GM19455 (cell line): ENCODE measurements at regions not wholly inside any gene's neighbourhood (a gene's known extent, or its start where the extent isn't known, plus 50 kb on each side); places are given as distances from the start of the nearest gene placed in this dataset.

Experiments
- ATAC-seq: cut with Tn5 transposase; IDR thresholded peaks from one replicate; pipeline ENCODE4 v1.9.1; 2021; ENCODE audit not compliant: unreplicated experiment

DNA sequence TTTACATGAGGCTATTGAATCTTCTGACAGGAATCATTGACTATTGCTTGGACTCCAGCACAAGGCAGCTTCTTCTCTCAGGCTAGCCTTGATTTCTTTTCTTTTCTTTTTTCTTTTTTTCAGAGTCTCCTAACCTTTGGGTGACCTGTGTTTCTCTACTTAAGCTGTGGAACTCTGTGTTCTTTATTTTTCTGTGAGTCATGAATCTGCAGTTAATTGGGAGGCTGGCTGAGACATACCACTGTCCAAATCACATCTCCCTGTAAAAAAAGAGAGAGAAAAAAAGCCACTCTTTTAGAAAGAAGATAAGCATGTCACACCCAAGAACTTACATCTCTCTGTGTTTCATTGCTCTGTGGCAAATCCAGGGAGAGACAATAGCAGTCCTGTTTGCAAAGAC lies 681.2 kb upstream of the TSPY4 start:
- ATAC-seq: no peak

DNA sequence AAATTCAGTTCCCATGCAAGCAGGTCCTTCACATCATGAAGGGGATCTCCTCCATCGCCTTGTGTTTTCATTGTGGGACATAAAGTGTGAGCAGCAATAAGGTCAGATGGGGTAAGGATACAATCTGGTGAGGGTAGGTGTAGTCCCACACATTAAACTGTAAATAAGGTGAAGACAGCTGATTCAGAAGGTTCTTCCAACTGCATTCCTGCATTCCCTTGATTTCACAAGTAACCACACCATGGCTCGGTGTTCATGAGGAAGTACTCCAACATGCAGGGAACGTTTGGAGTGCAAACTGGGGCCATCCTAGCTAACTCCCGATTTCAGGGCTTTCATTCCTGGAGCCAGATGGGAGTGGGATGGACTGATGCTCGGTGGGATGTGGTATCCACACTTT lies 680.7 kb upstream of the TSPY4 start:
- no peak for ATAC-seq

DNA sequence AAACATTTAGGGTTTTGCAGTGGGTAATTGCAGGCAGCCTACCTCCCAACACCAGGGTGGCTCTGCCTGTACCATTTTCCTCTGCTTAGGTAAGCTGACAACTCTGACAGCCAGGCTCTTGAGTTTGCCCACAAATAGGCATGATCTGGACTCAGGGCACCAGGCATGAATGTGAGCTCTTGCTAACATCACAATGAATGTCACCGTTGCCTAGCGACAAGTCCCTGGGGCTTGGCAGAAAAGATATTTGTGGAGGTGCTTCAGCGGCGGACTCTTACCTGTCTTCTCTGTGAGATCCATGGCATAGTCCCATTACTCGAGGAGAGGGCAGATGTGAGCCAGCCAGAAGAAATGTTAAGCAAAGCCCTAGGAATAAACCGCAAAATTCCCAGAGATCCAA lies 677.5 kb upstream of the TSPY4 start:
- no peak for ATAC-seq

DNA sequence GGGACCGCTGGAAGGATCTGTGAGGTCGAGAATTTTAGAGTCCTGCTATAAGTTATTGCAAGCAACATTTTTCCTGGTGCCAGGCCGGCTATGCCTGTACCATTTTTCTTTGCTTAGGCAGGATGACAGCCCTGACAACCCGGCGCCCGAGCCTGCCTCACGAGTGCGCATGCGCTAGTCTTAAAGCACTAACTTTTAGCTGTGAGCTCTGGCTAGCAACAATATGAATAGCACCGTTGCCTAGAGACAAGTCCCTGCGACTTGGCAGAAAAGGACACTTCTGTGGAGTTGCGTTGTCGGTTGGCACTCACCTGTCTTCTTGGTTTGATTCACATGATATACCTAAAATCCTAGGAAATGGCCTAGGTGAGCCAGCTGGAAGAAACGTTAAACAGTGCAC lies 663.4 kb upstream of the TSPY4 start:
- ATAC-seq: no peak

DNA sequence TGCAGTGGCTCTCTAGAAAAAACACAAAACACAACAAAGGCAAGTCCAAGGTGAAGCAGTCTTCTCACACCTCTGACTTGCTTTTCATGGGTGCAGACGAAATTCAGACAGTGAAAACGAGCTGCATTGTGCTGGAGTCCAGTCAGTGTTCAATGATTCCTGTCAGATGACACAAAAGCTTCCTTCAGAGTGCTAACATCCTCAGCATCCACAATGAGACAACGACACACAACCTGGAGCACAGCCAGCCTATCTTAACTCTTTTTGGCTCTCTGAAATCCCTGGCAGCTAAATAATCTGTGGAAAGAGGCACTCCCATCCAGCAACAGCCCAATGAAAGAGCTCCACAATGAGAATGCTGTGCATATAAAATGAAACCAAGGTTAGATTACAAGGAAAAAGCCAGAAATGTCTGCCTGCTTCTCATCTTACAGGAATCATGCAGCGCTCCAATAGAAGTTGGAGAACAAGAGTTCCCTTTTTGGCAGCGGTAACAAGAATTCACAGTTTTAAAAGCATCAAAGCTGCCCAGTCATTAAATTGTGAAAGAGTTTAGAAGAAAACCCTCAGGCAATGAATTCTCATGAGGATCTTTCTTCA lies 659.8 kb upstream of the TSPY4 start:
- no peak for ATAC-seq

DNA sequence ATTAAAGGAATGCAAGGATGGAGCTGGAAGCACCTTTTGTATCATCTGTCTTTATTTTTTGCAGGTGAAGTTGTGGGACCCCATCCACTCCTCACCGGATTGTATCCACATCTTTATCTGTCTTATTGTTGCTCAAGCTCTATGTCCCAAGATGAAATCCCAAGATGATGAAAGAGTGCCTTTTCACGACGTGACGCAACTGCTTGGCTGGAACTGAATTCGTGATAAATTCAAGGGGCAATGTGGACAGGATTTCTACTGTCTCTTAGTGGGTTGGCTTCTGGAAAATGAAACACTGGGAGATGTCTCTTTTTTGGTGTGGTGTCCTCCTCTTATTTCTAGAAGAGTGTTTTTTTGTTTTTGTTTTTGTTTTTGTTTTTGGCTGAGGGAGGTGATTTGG lies 650.1 kb upstream of the TSPY4 start:
- no peak for ATAC-seq

DNA sequence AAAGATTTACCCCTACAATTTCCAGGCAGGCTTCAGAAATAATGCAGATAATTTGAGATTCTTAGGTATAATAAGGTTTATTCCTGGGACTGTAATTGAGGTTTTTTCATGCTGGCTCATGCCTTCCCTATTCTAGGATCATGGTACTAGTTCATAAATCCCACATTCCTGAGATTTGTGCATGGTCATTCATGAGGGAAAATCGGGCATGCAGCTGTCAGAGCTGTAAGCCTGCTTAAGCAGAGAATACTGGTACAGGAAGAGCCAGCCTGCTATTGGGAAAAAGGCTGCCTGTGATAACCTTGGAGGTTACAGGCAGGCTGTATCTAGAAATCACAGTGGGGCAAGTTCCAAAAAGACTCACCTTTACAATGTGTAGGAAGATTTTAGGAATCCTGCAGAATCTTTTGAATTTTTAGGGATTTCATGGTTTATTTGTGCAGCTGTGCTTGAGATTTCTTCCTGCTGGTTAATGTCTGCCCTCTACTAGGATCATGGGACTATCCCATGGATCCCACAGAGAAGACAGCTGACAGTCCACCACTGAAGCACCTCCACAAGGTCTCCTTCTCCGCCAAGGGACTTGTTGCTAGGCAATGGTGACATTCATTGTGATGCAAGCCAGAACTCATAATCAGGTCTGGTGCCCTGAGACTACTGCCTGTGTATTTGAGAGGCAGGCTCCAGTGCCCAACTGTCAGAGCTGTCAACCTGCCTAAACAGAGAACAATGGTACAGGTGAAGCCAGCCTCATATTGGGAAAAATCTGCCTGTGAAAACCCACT lies 646.2 kb upstream of the TSPY4 start:
- ATAC-seq: no peak

DNA sequence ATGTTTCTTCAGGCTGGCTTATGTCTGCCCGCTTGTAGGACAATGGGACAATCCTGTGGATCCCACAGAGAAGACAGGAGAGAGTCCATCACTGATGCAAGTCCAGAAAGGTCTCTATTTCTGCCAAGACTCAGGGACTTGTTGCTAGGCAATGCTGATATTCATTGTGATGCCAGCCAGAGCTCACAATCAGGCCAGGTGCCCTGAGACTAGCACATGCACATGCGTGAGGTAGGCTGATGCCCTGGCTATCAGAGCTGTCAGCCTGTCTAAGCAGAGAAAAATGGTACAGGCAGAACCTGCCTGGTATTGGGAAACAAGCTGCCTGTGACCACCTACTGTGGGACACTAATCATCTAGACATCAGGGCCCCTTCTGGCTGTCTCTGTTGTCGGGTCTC lies 638.7 kb upstream of the TSPY4 start:
- no peak for ATAC-seq

DNA sequence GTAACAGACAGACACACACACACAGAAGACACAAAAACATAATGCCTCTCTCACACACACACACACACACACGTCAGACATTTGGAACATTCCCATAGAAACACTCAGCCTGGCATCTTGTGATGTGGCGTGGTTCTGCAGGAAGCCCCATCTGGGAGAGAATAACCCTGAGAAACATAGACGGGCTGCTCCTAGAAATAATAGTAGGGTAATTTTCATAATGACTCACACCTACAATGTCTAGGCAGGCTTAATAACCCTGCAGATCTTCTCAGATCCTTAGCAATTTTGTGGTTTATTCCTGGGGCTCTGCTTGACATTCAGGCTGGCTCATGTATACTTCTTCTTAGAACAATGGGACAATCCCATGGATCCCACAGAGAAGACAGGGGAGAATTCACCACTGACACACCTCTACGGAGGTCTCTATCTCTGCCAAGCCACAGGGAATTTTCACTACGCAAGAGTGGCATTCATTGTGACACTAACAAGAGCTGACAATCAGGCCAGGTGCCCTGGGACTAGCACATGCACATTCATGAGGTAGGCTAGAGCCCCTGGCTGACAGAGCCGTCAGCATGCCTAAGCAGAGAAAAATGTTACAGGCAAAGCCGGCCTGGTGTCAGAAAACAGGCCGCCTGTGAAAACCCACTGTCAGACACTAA lies 631.5 kb upstream of the TSPY4 start:
- ATAC-seq: no peak

DNA sequence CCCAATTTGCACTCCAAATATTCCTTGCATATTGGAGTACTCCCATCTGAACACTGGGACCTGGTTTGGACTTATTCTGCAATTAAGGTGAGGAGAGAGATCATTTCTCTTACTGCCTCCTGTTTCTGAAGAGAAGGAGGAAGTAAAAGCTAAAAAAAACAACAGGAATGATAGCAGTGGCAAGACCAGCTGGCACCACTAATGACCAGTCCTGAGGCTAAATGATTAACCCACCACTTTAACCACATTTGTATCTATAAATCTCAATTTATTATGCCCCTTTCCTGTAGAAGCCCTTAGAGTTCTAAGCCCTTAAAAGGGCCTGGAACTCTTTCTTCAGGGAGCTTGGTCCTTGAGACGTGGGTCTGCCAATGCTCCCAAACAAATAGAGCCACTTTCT lies 625.0 kb upstream of the TSPY4 start:
- no peak for ATAC-seq

DNA sequence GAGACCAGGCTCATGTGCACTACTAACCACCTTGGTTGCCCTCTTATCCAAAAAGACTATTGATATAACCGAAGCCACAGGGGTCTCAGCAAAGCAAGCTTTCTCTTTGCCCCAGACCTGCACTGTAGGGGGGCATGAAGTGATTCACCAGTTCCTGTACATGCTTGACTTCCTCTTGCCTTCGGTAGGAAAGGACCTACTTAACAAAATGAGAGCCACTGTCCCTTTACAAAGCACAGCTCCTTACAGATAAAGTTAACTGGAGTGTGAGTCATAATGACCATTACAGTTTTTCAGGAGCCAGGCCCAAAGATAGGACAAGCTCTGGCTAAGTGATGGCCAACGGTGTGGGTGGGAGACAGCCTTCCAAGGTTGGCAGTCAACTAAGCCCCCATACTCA lies 622.0 kb upstream of the TSPY4 start:
- ATAC-seq: no peak

DNA sequence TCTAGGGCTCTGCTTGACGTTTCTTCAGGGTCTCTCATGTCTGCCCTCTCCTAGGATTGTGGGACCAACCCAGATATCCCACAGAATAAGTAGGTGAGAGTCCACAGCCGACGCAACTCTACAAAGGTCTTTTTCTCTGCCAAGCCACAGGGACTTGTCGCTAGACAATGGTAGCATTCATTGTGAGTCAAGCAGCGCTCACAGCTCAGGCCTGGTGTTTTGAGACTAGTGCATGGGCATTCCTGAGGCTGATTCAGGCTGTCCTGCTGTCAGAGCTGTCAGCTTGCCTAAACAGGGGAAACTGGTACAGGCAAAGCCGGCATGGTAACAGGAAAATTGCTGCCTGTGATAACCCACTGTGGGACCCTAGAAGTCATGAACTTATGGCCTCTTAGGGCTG lies 610.6 kb upstream of the TSPY4 start:
- no peak for ATAC-seq

DNA sequence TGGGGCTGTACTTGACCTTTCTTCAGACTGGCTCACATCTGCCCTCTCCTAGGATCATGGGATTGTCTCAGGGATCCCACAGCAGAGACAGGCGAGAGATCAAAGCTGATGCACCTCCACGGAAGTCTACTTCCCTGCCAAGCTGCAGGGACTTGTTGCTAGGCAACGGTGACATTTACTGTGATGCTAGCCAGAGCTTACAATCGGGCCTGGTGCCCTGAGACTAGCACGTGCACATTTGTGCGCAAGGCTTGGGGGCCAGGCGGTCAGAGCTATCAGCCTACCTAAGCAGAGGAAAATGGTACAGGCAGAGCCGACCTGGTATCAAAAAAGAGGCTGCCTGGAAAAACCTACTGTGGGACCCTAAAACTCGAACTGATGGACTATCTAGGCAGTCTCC lies 607.3 kb upstream of the TSPY4 start:
- ATAC-seq: no peak

DNA sequence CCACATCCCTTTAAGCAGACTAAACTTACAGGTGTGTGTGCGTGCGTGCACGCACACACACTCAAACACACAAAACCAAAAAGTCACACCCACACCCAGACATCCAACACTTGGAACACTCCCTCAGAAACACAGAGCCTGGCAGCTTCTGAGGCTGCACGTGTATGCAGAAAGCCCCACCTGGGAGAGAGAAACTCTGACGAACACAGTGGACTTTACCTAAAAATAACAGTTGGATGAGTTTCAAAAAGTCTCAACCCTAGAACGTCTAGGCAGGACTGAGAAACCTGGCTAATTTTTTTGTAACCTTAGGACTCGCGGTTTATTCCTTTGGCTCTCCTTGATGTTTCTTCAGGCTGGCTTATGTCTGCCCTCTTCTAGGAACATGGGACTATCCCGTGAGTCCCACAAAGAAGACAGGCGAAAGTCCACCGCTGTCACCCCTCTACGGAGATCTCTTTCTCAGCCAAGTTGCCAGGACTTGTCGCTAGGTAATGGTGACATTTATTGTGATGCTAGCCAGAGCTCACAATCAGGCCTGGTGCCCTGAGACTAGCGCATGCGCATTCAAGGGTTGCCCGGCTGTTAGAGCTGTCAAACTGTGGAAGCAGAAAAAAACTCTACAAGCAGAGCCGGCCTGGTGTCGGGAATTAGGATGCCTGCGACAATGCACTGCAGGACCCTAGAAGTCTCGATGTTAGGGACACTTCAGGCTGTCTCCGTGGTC lies 595.8 kb upstream of the TSPY4 start:
- no peak for ATAC-seq

DNA sequence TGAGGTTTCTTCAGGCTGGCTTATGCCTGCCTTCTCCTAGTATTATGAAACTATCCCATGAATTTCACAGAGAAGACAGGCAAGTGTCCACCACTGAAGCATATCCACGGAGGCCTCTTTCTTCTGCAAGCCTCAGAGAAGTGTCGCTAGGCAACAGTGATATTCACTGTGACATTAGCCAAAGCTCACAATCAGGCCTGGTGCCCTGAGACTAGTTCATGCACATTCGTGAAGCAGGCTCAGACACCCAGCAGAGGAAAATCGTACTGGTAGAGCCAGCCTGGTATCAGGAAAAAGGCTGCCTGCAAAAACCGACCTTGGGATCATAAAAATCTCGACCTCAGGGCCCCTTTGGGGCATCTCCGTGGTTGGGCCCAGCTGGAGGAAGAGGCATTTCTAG lies 573.1 kb upstream of the TSPY4 start:
- no peak for ATAC-seq

DNA sequence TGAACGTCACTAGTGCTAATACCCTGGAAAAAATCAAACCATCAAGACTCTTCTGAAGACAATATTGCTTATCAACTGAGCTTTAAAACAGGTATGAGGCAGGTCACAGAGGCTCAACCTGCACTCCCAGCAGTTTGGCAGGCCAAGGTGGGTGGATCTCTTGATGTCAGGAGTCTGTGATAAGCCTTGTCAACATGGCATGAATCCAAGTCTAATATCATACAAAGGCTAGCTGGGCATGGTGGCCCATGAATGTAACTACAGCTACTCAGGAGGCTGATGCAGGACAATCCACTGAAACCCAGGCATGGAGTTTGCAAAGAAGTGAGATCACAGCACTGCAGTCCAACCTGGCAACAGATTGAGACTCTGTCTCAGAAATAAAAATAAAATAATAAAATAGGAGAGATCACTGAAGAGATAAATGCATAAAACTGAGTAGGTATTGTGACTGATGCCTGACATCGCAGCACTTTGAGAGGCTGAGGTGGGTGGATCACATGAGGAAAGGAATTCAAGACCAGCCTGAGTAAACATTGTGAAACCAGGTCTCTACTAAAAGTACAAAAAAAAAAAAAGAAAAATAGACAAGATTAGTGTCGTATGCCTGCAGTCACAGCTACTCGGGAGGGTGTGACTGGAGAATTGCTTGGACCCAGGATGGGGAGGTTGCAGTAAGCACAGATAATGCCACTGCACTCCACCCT lies 555.9 kb upstream of the TSPY4 start:
- ATAC-seq: no peak

DNA sequence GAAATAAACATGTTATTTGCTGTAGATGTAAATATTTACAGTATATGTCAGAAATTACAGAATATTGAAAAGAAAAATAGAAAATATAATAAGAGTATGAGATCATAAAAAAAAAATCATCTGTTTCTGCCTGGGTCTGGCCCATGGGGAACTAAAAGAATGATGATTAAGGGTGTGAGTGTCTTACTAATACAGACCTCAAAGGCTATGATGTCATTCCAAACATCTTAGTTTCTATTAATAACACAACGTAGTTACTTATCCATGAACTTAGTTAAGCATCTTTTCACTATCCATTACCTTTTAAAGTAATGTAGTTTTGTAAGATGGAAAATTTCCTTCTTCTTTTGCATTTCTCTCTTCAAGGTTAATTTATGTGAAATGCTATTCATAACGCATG lies 542.7 kb upstream of the TSPY4 start:
- ATAC-seq: no peak

DNA sequence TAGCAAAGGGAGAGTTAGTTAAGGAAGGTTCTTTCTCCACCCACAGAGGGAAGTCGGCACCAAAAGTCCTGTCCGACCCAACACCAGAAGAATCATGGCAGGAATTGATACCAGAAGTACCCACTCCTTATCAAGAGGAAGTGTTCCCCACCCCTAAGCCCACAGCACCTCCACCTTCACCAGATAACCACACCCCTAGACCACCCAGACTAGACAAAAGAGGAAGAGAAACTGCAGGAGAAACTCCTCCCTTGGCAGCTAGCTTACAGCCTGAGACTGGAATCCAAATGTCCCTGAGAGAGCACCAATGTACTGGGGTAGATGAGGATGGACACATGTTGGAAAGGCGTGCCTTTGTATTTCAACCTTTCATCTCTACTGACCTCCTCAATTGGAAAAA lies 532.9 kb upstream of the TSPY4 start:
- no peak for ATAC-seq

DNA sequence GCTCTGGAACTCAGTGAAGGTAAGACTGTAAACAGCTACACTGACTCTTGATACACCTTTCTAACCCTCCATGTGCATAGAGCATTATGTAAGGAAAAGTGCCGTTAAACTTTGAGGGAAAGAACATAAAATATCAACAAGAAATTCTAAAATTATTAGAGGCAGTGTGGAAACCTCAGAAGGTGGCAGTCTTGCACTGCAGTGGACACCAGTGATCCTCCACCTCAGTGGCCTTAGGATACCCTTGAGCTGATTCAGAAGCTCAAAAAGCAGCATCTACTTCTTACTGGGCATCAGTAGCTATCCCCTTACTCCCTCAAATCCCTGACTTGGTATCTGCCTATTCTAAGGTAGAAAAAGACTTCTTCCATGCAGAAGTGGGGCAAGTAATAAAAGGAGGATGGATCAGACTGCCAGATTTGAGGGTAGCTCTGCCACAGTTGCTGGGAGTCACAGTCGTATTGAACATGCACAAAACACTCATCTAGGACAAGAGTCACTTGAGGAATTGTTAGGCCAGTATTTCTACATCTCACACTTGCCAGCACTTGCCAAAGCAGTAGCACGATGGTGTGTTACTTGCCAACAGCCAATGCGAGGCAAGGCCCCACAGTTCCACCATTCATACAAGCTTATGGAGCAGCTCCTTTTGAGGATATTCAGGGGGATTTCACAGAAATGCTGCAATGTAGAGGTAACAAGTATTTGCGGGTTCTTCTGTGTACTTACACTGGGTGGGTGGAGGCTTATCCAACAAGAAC lies 529.4 kb upstream of the TSPY4 start:
- ATAC-seq: no peak

DNA sequence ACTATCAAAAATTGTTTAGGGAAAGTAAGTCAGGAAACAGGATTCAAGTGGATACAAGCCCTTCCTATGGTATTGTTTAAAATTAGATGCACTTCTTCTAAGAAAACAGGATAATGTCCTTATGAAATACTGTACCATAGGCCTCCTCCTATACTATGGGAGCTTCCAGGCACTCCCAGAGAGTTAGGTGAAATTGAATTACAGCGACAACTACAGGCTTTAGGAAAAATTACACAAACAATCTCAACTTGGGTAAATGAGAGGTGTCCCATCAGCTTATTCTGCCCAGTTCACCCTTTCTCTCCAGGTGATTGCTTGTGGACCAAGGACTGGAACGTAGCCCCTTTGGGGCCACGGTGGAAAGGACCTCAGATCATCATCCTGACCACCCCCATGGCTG lies 528.7 kb upstream of the TSPY4 start:
- no peak for ATAC-seq

DNA sequence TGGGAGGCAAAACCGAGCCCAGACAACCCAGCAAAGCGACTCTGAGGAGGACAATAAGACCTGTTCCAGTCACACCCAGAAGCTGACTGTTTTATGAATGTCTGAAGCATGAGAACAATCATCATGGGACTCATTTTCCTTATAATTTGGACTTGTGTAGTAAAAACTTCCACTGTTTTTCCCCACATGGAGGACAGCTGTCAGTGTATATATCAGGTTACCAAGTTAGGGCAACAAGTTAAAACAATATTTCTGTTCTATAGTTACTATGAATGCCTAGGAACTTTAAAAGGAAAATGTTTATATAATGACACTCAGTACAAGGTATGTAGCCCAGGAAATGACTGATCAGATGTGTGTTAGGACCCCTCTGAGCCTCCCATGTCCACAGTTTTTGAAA lies 528.2 kb upstream of the TSPY4 start:
- ATAC-seq: no peak
